NCI-H2227 (cell line): ENCODE measurements at regions not wholly inside any gene's neighbourhood (a gene's known extent, or its start where the extent isn't known, plus 50 kb on each side); places are given as distances from the start of the nearest gene placed in this dataset.
"Not testable (repeated sequence)": the region's sequence is repeated elsewhere in the genome, so short reads cannot be mapped to it uniquely, and the experiment has no call there.

Experiments used
- DNase-seq: peaks from one replicate; lab custom pipeline; 2025; ENCODE audit not compliant: unreplicated experiment; lab: John Stamatoyannopoulos, UW

GRCh38 chrX:3443184-3443583, 96.7 kb upstream of the MXRA5 start:
- peak; percentile 2 for DNase-seq

GRCh38 chrX:3442691-3443090, 96.2 kb upstream of the MXRA5 start:
- DNase-seq: no peak

- no peak for DNase-seq
Measured at GRCh38 chrX:3440981-3441380, 94.5 kb upstream of the MXRA5 start.

- DNase-seq: not testable (repeated sequence)
Measured at GRCh38 chrX:3435916-3436315, 89.5 kb upstream of the MXRA5 start.

GRCh38 chrX:3435057-3435456, 88.6 kb upstream of the MXRA5 start:
- DNase-seq: no peak

- no peak for DNase-seq
Measured at GRCh38 chrX:3428792-3429191, 82.3 kb upstream of the MXRA5 start.

- no peak for DNase-seq
Measured at GRCh38 chrX:3426552-3426951, 80.1 kb upstream of the MXRA5 start.

- peak; percentile 37 for DNase-seq
Measured at GRCh38 chrX:3425031-3425430, 78.6 kb upstream of the MXRA5 start.

- no peak for DNase-seq
Measured at GRCh38 chrX:3420316-3420715, 73.9 kb upstream of the MXRA5 start.

GRCh38 chrX:3415011-3415410, 68.6 kb upstream of the MXRA5 start:
- no peak for DNase-seq

- not testable (repeated sequence) for DNase-seq
Measured at GRCh38 chrX:3411626-3412025, 65.2 kb upstream of the MXRA5 start.

GRCh38 chrX:3409936-3410335, 63.5 kb upstream of the MXRA5 start:
- not testable (repeated sequence) for DNase-seq

GRCh38 chrX:3407781-3408180, 61.3 kb upstream of the MXRA5 start:
- DNase-seq: no peak

- no peak for DNase-seq
Measured at GRCh38 chrX:3407121-3407520, 60.7 kb upstream of the MXRA5 start.

- no peak for DNase-seq
Measured at GRCh38 chrX:3403748-3404147, 57.3 kb upstream of the MXRA5 start.
